HEK293 (cell line): ENCODE measurements at regions not wholly inside any gene's neighbourhood (a gene's known extent, or its start where the extent isn't known, plus 50 kb on each side); places are given as distances from the start of the nearest gene placed in this dataset.

Experiments used
- CTCF ChIA-PET: fragments of 350-600 bp; formaldehyde crosslinking; extraction: SDS; loops from one replicate; lab custom pipeline; 2021; ENCODE audit warnings: antibody characterized with exemption; lab: Yijun Ruan, JAX
- POLR2A ChIA-PET: fragments of 300-600 bp; formaldehyde crosslinking; extraction: SDS; loops from one replicate; lab custom pipeline; 2020; ENCODE audit warnings: antibody characterized with exemption, inconsistent platforms; lab: Yijun Ruan, JAX
- H3K27ac ChIP-seq: fragments of 200-500 bp; sonication (Bioruptor generic); 2 replicates; pipeline ENCODE4 v1.5.1; 2014; ENCODE audit warnings: low read depth, low read length, control low read depth, inconsistent platforms; ENCODE audit errors: extremely low read depth
- H3K36me3 ChIP-seq, 2 experiments: fragments of 200-500 bp in 1 of 2; sonication (Bioruptor generic) in 1 of 2; 1 replicate in 1 of 2; 2 replicates in 1 of 2; pipeline ENCODE4 v1.5.1; 2014 to 2017; ENCODE audit warnings: inconsistent platforms in 2 of 2, low read length in 2 of 2; ENCODE audit not compliant: control insufficient read depth in 2 of 2, insufficient read depth in 1 of 2
- H3K4me1 ChIP-seq: fragments of 200-500 bp; sonication (Bioruptor generic); 2 replicates; pipeline ENCODE4 v1.5.1; 2014; ENCODE audit warnings: mild to moderate bottlenecking, low read length, inconsistent platforms; ENCODE audit not compliant: control insufficient read depth, insufficient read depth
- H3K4me3 ChIP-seq: 2 replicates; pipeline ENCODE4 v1.5.1; 2011; ENCODE audit warnings: low read depth, mild to moderate bottlenecking, control low read depth, low read length, moderate library complexity
- H3K9me3 ChIP-seq: fragments of 200-500 bp; sonication (Bioruptor generic); 2 replicates; pipeline ENCODE4 v1.5.1; 2014; ENCODE audit warnings: low read depth, low read length, inconsistent platforms; ENCODE audit not compliant: control insufficient read depth, insufficient read depth
- FEZF1 ChIP-seq: fragments of 450-650 bp; formaldehyde crosslinking; IDR thresholded peaks from 2 replicates; pipeline ENCODE4 v1.5.1; 2016; ENCODE audit warnings: missing biosample characterization, missing genetic modification characterization
- MYNN ChIP-seq: fragments of 450-650 bp; formaldehyde crosslinking; IDR thresholded peaks from 2 replicates; pipeline ENCODE4 v1.5.1; 2016; ENCODE audit warnings: missing biosample characterization, missing genetic modification characterization, borderline replicate concordance
- ZIC2 ChIP-seq: fragments of 450-650 bp; formaldehyde crosslinking; IDR thresholded peaks from 2 replicates; pipeline ENCODE4 v1.5.1; 2016; ENCODE audit warnings: missing biosample characterization, missing genetic modification characterization
- ZNF416 ChIP-seq: fragments of 450-650 bp; formaldehyde crosslinking; IDR thresholded peaks from 2 replicates; pipeline ENCODE4 v1.5.1; 2016; ENCODE audit warnings: missing biosample characterization, missing genetic modification characterization
- ZNF423 ChIP-seq: fragments of 450-650 bp; formaldehyde crosslinking; IDR thresholded peaks from 2 replicates; pipeline ENCODE4 v1.5.1; 2016; ENCODE audit warnings: missing biosample characterization, missing genetic modification characterization
- ZNF510 ChIP-seq: fragments of 450-650 bp; formaldehyde crosslinking; IDR thresholded peaks from 2 replicates; pipeline ENCODE4 v1.5.1; 2018; ENCODE audit warnings: mild to moderate bottlenecking, missing genetic modification characterization, missing biosample characterization; ENCODE audit not compliant: insufficient replicate concordance
- TF ChIP-seq, protein P1 (sequence below): fragments of 450-650 bp; formaldehyde crosslinking; IDR thresholded peaks from 2 replicates; pipeline ENCODE4 v1.5.1; 2016; ENCODE audit warnings: missing biosample characterization, missing genetic modification characterization
- TF ChIP-seq, protein P2 (sequence below): IDR thresholded peaks from 2 replicates; pipeline ENCODE4 v1.6.1; 2011; ENCODE audit warnings: mild to moderate bottlenecking, low read depth, low read length, borderline replicate concordance
- TF ChIP-seq, protein P3 (sequence below): fragments of 450-650 bp; formaldehyde crosslinking; IDR thresholded peaks from 2 replicates; pipeline ENCODE4 v1.5.1; 2016; ENCODE audit warnings: missing biosample characterization, missing genetic modification characterization

DNA sequence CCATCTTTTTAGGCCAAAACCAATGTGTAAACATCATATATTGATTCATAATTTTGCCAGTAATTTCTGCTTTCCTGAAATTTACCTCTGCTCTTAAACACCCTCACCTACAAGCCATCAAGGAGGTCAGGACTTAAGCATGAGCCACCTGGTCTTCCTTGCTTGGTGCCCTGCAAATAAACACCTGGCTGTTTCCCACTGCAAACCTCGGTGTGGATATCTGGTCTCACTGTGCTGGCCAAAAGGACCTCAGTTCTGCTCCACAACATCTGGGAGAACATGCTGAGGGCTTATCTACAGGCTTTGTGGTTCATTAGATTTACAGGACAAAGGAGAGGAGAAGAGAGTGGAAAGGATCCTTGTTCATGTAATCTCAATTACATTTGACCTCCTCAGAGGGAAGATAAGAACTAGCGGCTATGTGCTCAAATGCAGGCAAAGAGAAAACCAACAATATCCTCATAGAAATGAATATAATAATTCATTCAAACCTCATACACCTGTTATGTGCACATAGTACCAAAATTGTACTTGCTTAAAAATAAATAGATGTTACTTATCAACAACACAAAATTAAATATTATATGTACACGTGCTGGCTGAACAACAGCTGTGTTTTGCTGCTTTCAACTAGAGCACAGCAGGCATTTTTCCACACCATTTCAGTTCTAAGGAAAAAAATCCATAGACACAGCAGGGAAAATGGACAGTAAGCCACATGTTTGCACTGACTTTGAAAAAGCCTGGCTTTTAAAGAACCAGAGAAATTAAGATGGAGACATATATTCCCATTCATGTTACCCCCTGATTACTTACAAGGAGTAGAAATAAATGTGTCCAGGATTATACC lies 465.1 kb downstream of the LPIN1 start:
- POLR2A ChIA-PET: no interaction called here
- H3K4me1 ChIP-seq: peaks cover 3% of the 10 kb centered on the region; the same call in 1 of the 2 replicates
- peak; percentile 54 for TF ChIP-seq ZIC2
- TF ChIP-seq, protein P1, sequence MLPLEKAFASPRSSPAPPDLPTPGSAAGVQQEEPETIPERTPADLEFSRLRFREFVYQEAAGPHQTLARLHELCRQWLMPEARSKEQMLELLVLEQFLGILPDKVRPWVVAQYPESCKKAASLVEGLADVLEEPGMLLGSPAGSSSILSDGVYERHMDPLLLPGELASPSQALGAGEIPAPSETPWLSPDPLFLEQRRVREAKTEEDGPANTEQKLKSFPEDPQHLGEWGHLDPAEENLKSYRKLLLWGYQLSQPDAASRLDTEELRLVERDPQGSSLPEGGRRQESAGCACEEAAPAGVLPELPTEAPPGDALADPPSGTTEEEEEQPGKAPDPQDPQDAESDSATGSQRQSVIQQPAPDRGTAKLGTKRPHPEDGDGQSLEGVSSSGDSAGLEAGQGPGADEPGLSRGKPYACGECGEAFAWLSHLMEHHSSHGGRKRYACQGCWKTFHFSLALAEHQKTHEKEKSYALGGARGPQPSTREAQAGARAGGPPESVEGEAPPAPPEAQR: no peak
- peak; percentile 40; the same call in 1 of the 2 replicates for TF ChIP-seq FEZF1 (tag by site-specific recombination)
- CTCF ChIA-PET: no interaction called here
- H3K9me3 ChIP-seq: no peaks in the 10 kb centered on the region
- no peak overlapping the region for H3K27ac ChIP-seq
- no peak overlapping the region for H3K4me3 ChIP-seq
- H3K36me3 ChIP-seq: no peaks in the 10 kb centered on the region

DNA sequence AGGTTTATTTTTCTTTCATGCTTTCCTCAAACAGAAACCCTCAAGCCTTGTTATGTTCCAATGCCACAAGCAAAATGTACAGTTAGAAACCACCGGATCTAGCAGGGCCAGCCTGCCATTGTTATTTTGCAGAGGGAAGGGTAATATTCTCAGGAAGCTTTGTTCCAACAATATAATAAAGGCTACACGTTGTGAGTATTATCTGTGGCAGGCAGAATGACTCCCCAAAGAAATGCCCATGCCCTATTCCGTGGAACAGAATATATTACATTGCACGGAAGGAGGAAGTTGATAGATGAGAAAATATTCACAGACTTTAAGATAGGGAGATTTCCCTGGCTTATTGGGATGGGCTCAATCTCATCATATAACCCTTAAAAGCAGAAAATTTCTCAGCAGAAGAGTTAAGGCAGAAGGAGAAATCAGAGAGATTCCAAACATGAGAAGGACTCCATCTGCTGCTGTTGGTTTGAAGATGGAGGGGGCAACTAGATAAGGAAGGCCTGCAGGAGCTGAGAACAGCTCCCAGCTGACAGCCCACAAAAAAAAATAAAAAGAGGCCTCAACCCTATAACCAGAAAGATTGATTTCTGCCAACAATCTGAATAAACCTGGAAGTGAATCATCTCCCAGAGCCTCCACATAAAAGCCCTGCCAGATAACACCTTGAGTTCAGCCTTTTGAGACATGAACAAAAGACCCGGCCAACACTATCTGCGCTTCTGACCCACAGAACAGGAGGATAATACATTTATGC lies 466.6 kb downstream of the LPIN1 start:
- TF ChIP-seq, protein P2, sequence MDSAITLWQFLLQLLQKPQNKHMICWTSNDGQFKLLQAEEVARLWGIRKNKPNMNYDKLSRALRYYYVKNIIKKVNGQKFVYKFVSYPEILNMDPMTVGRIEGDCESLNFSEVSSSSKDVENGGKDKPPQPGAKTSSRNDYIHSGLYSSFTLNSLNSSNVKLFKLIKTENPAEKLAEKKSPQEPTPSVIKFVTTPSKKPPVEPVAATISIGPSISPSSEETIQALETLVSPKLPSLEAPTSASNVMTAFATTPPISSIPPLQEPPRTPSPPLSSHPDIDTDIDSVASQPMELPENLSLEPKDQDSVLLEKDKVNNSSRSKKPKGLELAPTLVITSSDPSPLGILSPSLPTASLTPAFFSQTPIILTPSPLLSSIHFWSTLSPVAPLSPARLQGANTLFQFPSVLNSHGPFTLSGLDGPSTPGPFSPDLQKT: no peak
- TF ChIP-seq ZNF416 (tag by site-specific recombination) (no peak), MYNN (no peak), ZNF510 (tag by site-specific recombination) (no peak), ZNF423 (tag by site-specific recombination) (no peak)
- POLR2A ChIA-PET: no interaction called here
- CTCF ChIA-PET: interaction anchor here (0.7 kb wide), 1 partner anchor 194 kb away, joined by 3 read pairs; no protein-coding TSS in a partner anchor
- H3K4me1 ChIP-seq: peaks cover 3% of the 10 kb centered on the region; the same call in 1 of the 2 replicates
- no peak overlapping the region for H3K4me3 ChIP-seq
- H3K36me3 ChIP-seq: no peaks in the 10 kb centered on the region
- H3K27ac ChIP-seq: no peak overlapping the region
- no peaks in the 10 kb centered on the region for H3K9me3 ChIP-seq

DNA sequence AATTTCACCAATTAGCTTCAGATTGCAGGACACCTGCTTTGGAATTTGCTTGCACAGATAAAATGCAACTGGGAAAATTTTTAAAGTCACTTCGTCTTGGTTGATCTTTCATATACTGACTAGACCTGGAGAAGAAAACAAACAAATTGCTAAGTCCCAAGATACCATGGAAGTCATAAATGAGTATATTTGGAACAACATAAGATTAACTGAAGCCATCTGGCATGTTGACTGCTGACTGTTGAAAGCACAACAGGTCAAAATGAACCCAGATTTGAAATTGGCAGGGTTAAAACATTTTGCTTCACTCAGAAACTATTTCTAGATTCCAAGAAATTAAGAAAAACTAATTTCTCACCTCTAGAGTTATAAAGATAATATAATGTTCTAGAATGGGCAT lies 470.7 kb downstream of the LPIN1 start:
- no peaks in the 10 kb centered on the region for H3K9me3 ChIP-seq
- CTCF ChIA-PET: no interaction called here
- POLR2A ChIA-PET: no interaction called here

More for the DNA sequence above, 470.7 kb downstream of the LPIN1 start:
- Histone ChIP-seq H3K36me3 (no peaks in the 10 kb centered on the region), H3K4me3 (no peak overlapping the region), H3K27ac (no peak overlapping the region), H3K4me1 (peaks cover 3% of the 10 kb centered on the region; the same call in 1 of the 2 replicates)
- TF ChIP-seq, protein P3, sequence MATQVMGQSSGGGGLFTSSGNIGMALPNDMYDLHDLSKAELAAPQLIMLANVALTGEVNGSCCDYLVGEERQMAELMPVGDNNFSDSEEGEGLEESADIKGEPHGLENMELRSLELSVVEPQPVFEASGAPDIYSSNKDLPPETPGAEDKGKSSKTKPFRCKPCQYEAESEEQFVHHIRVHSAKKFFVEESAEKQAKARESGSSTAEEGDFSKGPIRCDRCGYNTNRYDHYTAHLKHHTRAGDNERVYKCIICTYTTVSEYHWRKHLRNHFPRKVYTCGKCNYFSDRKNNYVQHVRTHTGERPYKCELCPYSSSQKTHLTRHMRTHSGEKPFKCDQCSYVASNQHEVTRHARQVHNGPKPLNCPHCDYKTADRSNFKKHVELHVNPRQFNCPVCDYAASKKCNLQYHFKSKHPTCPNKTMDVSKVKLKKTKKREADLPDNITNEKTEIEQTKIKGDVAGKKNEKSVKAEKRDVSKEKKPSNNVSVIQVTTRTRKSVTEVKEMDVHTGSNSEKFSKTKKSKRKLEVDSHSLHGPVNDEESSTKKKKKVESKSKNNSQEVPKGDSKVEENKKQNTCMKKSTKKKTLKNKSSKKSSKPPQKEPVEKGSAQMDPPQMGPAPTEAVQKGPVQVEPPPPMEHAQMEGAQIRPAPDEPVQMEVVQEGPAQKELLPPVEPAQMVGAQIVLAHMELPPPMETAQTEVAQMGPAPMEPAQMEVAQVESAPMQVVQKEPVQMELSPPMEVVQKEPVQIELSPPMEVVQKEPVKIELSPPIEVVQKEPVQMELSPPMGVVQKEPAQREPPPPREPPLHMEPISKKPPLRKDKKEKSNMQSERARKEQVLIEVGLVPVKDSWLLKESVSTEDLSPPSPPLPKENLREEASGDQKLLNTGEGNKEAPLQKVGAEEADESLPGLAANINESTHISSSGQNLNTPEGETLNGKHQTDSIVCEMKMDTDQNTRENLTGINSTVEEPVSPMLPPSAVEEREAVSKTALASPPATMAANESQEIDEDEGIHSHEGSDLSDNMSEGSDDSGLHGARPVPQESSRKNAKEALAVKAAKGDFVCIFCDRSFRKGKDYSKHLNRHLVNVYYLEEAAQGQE (tag by site-specific recombination): no peak
